Omental fat pad (tissue), 3 donors: ENCODE measurements at regions not wholly inside any gene's neighbourhood (a gene's known extent, or its start where the extent isn't known, plus 50 kb on each side); places are given as distances from the start of the nearest gene placed in this dataset.

Experiments used
- ATAC-seq: fragments of 150-250 bp; one replicate; pipeline ENCODE4 v1.9.1; 2016; ENCODE audit warnings: mild to moderate bottlenecking, moderate library complexity; ENCODE audit not compliant: low FRiP score
- DNase-seq: peaks from one replicate; pipeline ENCODE4 v3.0.0-alpha.2; 2019; ENCODE audit warnings: low spot score
- TF ChIP-seq, protein P1 (sequence below), 3 donors: fragments of 450-650 bp; IDR thresholded peaks; one replicate each; pipeline ENCODE4 v1.5.1; 2016 to 2017; ENCODE audit warnings: antibody characterized with exemption in 3 of 3, mild to moderate bottlenecking in 3 of 3, moderate library complexity in 2 of 3

DNA sequence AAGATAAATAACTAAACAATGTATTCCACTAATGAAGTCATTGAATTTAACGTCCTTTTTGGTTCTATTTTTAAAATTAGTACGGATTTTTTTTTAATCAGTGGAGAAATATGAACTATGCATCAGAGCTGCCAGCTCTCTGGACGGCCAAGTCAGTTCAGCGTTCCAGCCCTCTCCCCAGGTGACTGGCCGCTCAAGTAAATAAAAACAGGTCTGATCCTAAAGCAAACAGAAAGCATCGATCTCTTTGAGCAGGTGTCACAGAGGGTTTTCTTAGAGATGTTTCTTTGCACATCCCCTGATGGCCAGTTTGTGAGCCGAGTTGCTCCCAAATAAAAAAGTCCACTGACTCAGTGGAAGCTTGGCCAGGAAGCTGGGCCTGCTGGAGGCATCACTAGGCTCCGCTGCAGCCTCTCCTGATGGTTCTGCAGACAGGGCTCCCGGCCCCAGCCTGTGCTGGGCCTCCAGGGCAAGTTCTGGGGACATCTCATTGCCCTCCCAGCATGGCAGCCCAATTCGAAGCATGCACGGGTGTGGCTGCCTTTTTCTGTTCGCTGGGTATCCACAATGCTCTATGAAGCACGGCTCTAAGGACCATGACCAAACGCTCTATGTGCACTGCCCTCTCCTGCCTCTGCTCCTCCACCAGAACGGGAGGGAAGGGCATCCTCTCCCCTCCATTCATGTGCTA is 74.7 kb upstream of the PPP2R2D start:
- ATAC-seq: no peak
- TF ChIP-seq, protein P1, sequence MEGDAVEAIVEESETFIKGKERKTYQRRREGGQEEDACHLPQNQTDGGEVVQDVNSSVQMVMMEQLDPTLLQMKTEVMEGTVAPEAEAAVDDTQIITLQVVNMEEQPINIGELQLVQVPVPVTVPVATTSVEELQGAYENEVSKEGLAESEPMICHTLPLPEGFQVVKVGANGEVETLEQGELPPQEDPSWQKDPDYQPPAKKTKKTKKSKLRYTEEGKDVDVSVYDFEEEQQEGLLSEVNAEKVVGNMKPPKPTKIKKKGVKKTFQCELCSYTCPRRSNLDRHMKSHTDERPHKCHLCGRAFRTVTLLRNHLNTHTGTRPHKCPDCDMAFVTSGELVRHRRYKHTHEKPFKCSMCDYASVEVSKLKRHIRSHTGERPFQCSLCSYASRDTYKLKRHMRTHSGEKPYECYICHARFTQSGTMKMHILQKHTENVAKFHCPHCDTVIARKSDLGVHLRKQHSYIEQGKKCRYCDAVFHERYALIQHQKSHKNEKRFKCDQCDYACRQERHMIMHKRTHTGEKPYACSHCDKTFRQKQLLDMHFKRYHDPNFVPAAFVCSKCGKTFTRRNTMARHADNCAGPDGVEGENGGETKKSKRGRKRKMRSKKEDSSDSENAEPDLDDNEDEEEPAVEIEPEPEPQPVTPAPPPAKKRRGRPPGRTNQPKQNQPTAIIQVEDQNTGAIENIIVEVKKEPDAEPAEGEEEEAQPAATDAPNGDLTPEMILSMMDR (IDR thresholded peaks at IDR 0.05): no peak
- DNase-seq: peak; percentile 12

DNA sequence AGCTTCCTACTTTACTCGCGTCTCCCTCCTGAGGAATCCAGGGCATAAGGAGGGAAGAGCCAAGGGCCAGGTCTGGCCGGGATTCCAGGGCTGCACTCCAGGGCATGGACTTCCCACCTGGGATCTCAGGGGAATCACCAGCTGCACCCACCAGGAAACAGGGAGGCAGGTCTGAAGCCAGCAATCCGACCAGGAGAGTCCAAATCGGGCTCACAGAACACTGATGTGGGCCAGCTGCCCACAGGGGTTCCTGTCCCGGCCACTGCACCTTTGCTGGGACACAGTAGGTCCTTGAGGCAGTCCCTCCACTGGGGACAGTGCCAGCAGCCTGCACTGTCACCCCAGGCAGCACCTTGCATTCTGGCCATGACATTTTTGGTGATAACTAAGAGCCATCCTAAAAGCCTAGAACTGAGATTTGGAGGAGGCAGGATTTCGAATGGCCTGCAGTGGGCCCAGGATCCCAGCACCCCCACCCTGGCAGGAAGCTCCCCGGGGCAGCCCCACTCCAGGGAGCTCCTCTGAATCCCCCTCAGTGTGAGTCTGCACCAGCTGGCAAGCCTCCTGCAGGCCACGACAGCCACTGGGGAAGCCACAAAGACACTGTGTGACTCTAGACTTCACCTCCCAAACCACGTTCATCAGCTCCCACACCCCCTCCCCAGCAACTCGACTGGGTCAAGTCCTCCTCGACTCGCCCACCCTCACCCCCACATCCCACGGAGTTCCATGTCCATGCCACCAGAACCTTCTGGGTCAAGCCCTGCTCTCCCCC is 71.5 kb upstream of the PPP2R2D start:
- no peak for ATAC-seq
- no peak for DNase-seq
- TF ChIP-seq, protein P1 (IDR thresholded peaks at IDR 0.05): no peak

DNA sequence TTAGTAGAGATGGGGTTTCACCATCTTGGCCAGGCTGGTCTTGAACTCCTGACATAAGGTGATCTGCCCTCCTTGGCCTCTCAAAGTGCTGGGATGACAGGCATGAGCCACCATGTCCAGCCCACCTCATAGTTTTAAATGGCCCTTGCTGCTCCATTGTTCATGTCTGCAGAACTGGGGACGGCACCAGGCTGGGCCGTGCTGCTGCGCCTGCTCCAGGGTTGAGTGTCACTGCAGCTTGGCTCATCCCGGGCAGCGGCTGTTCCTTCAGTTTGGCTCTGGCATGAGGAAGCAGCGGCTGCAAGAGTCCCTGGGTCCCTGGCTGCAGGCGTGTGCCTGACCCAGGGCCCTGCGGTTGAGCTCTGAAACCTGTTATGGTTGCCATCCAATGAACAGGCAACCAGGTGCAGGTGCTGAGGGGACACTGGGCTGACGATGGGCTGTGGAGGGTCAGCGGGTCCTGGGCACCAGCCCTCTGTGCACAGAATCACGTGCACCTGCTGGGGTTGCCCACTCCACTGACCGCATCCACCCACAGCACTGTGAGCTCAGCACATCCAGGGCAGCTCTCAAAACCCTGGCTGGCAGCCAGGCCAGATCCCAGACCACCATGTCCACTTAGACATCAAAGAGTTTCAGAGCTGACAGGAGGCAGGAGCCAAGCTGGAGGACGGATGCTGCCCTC is 70.2 kb upstream of the PPP2R2D start:
- TF ChIP-seq, protein P1 (IDR thresholded peaks at IDR 0.05): no peak
- DNase-seq (no peak), ATAC-seq (no peak)

DNA sequence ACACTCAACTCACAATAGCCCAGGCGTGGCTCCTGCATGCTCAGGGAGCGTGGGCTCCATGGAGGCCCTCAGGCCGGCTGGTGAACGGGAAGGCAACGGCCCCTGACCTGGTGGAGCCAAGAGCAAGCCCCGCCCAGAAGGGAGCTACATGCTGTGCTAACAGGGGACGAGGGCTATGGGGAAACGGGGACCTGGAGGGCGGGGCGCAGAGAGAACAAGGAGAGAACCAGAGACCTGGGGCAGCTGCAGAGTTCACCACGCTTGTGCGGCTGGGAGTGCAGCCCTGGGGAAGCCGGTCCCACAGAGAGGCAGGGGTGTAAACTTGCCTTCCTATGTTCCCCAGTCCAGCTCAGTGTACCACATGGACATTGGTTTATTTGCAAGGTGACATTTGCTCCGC is 69.2 kb upstream of the PPP2R2D start:
- TF ChIP-seq, protein P1 (IDR thresholded peaks at IDR 0.05): no peak
- DNase-seq (peak; percentile 4), ATAC-seq (no peak)

DNA sequence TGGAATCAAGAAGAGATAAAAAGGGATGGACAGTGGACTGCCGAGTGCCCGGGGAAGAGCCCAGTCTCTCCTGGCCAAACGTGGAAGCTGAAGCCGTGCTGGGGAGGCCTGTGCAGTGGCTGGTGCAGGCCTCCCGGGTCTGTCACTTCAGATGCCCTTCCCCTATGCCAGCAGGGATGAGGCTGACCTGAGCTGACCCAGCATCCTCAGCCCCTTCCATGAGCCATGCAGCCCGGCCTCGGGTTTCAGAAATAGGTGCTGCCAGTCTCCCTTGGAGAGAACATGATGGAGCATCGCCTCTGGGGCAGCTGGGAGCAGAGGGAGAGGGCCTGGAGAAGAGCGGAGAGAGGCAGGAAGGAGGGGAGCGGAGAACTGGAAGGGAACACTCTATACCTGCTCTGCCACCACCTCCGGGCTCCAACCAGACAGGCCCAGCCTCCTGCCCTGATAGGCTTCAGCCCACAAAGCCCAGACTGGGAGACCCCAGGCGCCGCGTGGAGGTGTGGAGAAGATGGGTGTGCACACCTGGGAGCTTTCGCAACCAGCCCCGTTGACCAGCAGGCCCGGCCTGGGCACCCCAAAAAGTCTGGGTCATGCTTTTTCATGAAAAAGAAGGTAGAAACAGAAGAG is 68.6 kb upstream of the PPP2R2D start:
- peak; percentile 18 for DNase-seq
- TF ChIP-seq, protein P1 (IDR thresholded peaks at IDR 0.05): no peak
- no peak for ATAC-seq

DNA sequence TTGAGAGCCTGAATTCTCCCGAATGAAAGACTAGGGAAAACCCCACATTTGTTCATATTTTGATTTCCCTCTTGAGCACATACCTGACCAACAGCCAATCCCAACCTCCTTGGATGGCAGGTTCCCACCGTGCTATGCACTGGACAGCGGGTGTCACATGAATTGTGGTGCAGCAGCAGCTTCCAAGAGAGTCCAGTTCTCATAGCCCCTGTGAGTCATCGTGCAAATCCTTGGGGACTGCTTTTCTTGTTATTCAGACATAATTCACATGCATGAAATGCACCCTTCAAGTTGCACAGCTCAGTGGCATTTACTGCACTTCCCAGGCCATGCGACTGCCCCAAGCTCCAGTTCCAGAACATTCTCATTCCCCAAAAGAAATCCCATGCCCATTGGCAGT is 67.8 kb upstream of the PPP2R2D start:
- DNase-seq (no peak), ATAC-seq (no peak)
- TF ChIP-seq, protein P1 (IDR thresholded peaks at IDR 0.05): no peak
